Activated CD8-positive, alpha-beta T cell treated with anti-CD3 and anti-CD28 coated beads for 36 hours (primary cell): ENCODE measurements at regions not wholly inside any gene's neighbourhood (a gene's known extent, or its start where the extent isn't known, plus 50 kb on each side); places are given as distances from the start of the nearest gene placed in this dataset.
"Not testable (repeated sequence)": the region's sequence is repeated elsewhere in the genome, so short reads cannot be mapped to it uniquely, and the experiment has no call there.

Source experiments
- ATAC-seq: fragments of 200-7000 bp; cut with Tn5 transposase; one replicate; pipeline ENCODE4 v1.10.0; 2021; ENCODE audit warnings: mild to moderate bottlenecking, moderate library complexity
- CTCF ChIA-PET: fragments of 350-600 bp; sonication (Branson Sonifier 250); formaldehyde crosslinking; loops from one replicate; lab custom pipeline; 2021; ENCODE audit warnings: antibody characterized with exemption; lab: Charles Lee
- POLR2A ChIA-PET: fragments of 350-600 bp; sonication (Branson Sonifier 250); formaldehyde crosslinking; loops from one replicate; lab custom pipeline; 2021; ENCODE audit warnings: antibody characterized with exemption; lab: Charles Lee
- DNase-seq: peaks from one replicate; pipeline ENCODE4 v3.0.0-alpha.2; 2020
- H3K27ac Mint-ChIP-seq: one replicate; pipeline ENCODE4 v1.8.0; 2021; ENCODE audit warnings: mild to moderate bottlenecking, mixed read lengths
- H3K27me3 Mint-ChIP-seq: one replicate; pipeline ENCODE4 v1.8.0; 2021; ENCODE audit warnings: mixed read lengths
- H3K36me3 Mint-ChIP-seq: one replicate; pipeline ENCODE4 v1.8.0; 2021; ENCODE audit warnings: low read depth, mixed read lengths
- H3K4me1 Mint-ChIP-seq: one replicate; pipeline ENCODE4 v1.8.0; 2021; ENCODE audit warnings: low read depth, mixed read lengths
- H3K4me3 Mint-ChIP-seq: one replicate; pipeline ENCODE4 v1.8.0; 2021; ENCODE audit warnings: mild to moderate bottlenecking, moderate library complexity, mixed read lengths
- H3K9me3 Mint-ChIP-seq: one replicate; pipeline ENCODE4 v1.8.0; 2021; ENCODE audit warnings: mixed read lengths
- intact Hi-C: fragments of 100-400 bp; cut with micrococcal nuclease; formaldehyde crosslinking; loops from one replicate; pipeline ENCODE4 v1.10.0; 2022
- TF ChIP-seq, protein P1 (sequence below): fragments of 200-600 bp; IDR thresholded peaks from one replicate; pipeline ENCODE4 v1.8.0; 2022; ENCODE audit warnings: antibody characterized with exemption, mild to moderate bottlenecking

DNA sequence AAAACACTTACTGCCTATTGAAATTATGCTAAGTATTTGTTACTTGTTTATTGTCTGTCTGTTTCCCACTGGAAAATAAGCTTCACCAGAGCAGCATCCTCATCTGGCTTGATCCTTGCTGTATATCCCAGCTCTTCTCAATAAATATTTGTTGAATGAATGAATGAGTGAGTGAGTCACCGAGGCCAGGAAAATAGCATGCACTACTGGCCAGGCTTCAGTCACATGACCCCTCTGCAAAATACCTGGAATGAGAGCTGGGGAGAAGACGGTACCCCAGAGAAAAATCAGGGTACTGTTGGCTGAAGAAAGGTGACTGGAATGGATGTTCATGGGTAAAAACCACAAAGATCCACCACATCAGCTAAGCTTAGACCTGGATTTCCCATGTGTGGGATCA lies 331.9 kb downstream of the SHQ1 start:
- TF ChIP-seq, protein P1, sequence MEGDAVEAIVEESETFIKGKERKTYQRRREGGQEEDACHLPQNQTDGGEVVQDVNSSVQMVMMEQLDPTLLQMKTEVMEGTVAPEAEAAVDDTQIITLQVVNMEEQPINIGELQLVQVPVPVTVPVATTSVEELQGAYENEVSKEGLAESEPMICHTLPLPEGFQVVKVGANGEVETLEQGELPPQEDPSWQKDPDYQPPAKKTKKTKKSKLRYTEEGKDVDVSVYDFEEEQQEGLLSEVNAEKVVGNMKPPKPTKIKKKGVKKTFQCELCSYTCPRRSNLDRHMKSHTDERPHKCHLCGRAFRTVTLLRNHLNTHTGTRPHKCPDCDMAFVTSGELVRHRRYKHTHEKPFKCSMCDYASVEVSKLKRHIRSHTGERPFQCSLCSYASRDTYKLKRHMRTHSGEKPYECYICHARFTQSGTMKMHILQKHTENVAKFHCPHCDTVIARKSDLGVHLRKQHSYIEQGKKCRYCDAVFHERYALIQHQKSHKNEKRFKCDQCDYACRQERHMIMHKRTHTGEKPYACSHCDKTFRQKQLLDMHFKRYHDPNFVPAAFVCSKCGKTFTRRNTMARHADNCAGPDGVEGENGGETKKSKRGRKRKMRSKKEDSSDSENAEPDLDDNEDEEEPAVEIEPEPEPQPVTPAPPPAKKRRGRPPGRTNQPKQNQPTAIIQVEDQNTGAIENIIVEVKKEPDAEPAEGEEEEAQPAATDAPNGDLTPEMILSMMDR, result no peak
- no peaks in the 10 kb centered on the region for H3K9me3 Mint-ChIP-seq
- H3K4me3 Mint-ChIP-seq, result no peak overlapping the region
- no peaks in the 10 kb centered on the region for H3K36me3 Mint-ChIP-seq
- DNase-seq (no peak), ATAC-seq (no peak)
- H3K4me1 Mint-ChIP-seq, result peaks cover 17% of the 10 kb centered on the region
- intact Hi-C loops, result no loop called here
- H3K27me3 Mint-ChIP-seq, result no peaks in the 10 kb centered on the region
- H3K27ac Mint-ChIP-seq, result no peak overlapping the region
- CTCF ChIA-PET, result interaction anchor here (0.6 to 1.1 kb wide), 2 partner anchors 141 to 378 kb away, joined by 3 read pairs; no protein-coding TSS in a partner anchor
- POLR2A ChIA-PET, result no interaction called here

DNA sequence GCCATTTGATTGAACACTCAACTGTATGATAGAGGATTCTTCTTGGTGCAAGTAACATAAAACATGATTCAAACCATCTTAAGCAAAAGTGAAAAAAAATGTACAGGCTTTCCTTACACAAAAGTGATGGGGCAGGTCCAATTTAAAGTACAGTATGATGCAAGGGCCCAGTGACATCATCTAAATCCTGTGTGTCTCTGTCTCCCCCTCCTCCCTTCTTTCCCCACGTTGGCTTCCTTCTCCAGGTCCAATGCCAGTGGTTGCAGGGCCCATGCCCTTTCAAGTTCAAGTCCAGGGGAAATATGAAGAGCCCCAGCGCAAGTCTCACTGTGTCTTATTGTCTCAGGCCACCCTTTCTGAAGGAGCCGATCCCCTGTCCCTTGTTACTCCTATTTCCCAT lies 332.3 kb downstream of the SHQ1 start:
- Mint-ChIP-seq H3K27me3 (no peaks in the 10 kb centered on the region), H3K9me3 (no peaks in the 10 kb centered on the region), H3K4me3 (no peak overlapping the region), H3K27ac (no peak overlapping the region), H3K4me1 (peaks cover 13% of the 10 kb centered on the region), H3K36me3 (no peaks in the 10 kb centered on the region)
- DNase-seq (no peak), ATAC-seq (no peak)
- intact Hi-C loops, result no loop called here
- TF ChIP-seq, protein P1, result no peak
- ChIA-PET POLR2A (no interaction called here), CTCF (no interaction called here)

DNA sequence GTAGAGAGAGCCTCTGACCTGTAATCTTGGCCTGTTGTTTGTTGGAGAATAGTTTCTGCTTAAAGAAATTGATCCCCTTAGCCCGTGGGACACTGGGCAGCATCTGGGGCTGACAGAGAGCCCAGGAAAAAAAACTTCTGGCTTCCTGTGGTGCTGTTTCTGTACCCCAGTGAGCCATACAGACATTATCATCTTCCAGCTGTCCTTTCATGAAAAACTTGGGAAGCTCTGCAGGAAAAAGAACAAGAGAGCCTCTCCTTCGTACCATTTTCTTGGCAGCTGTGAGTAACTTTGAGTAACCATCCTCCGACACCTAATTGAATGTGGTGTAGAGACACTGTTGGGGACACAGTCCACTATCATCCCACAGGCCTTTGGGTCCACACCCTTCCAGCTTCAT lies 333.0 kb downstream of the SHQ1 start:
- ChIA-PET CTCF (interaction anchor here (0.7 kb wide), 1 partner anchor 16 kb away, joined by 3 read pairs; no protein-coding TSS in a partner anchor), POLR2A (no interaction called here)
- peaks cover 6% of the 10 kb centered on the region for H3K4me1 Mint-ChIP-seq
- intact Hi-C loops, result no loop called here
- no peak for DNase-seq
- TF ChIP-seq, protein P1, result no peak
- no peak overlapping the region for H3K27ac Mint-ChIP-seq
- ATAC-seq, result no peak
- H3K36me3 Mint-ChIP-seq, result no peaks in the 10 kb centered on the region
- H3K4me3 Mint-ChIP-seq, result no peak overlapping the region
- H3K9me3 Mint-ChIP-seq, result no peaks in the 10 kb centered on the region
- no peaks in the 10 kb centered on the region for H3K27me3 Mint-ChIP-seq

DNA sequence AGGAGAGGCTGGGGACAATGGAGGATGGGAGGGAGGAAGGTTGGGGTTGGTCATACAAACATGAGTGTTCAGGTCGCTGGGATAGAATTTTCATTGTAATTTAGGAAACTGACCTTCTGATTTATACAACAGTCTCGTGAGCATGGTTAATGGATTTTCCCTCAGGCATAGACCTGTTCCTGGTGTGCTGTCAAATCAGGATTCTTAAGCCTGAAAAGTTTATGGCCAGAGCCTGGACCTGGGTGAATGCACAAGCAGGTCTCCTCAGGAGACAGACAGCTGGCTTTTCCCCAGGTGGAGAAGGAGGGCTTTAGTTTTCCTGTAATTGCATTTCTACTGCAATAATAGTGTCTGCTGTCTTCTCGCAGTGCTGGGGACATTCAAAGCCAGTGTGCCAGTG lies 338.0 kb downstream of the SHQ1 start:
- Mint-ChIP-seq H3K27me3 (peaks cover 2% of the 10 kb centered on the region), H3K4me1 (peaks cover 5% of the 10 kb centered on the region), H3K27ac (peak overlapping the region; percentile 10), H3K36me3 (no peaks in the 10 kb centered on the region), H3K9me3 (no peaks in the 10 kb centered on the region), H3K4me3 (no peak overlapping the region)
- intact Hi-C loops, result no loop called here
- DNase-seq, result no peak
- POLR2A ChIA-PET, result interaction anchor here (0.8 kb wide), 1 partner anchor 22 kb away, joined by 3 read pairs; no protein-coding TSS in a partner anchor
- TF ChIP-seq, protein P1, result no peak
- CTCF ChIA-PET, result no interaction called here
- no peak for ATAC-seq

DNA sequence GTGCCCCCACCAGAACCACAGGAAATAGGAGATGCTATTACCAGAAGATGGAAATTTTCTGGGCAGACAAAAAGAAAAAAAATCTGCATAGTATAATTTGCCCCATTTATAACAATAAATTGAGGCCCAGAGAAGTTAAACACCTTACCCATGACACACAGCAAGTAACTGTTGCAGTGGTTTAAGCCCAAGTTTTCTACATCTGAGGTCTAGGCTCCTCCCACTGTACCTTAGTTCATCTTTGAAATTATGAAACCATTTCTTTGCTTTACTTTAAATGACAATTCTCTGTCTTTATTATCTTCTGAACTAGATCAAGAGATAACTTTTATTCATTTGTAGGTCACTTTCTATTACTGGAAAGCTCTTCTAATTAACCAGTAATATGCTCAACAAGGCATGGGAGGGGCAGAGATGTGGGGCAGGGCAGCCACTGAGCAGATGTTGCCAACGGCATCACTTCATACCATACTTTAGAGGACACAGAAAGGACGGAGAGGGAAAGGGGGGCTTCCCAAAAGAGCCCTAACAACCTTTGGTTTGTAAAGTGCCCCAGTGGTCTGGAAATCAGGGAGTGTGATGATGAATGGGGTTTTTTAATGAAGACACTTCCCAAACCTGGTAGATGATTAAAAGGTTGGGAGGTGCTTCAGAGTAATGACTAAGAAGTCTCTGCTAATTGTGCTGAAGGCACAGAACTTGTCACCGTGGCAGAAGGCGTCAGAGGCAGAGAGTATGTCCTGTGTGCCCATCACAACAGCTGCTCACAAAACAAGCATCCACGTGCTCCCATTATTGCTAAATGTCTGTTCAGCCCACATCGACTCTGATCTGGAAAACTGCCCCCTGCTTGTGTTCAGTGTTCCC lies 342.5 kb downstream of the SHQ1 start:
- no peak overlapping the region for H3K27ac Mint-ChIP-seq
- POLR2A ChIA-PET, result no interaction called here
- no peak for DNase-seq
- peaks cover 5% of the 10 kb centered on the region for H3K4me1 Mint-ChIP-seq
- peak; percentile 65 for ATAC-seq
- no peak overlapping the region for H3K4me3 Mint-ChIP-seq
- CTCF ChIA-PET, result no interaction called here
- H3K27me3 Mint-ChIP-seq, result peaks cover 4% of the 10 kb centered on the region
- H3K9me3 Mint-ChIP-seq, result no peaks in the 10 kb centered on the region
- intact Hi-C loops, result no loop called here
- no peaks in the 10 kb centered on the region for H3K36me3 Mint-ChIP-seq
- TF ChIP-seq, protein P1, result no peak

DNA sequence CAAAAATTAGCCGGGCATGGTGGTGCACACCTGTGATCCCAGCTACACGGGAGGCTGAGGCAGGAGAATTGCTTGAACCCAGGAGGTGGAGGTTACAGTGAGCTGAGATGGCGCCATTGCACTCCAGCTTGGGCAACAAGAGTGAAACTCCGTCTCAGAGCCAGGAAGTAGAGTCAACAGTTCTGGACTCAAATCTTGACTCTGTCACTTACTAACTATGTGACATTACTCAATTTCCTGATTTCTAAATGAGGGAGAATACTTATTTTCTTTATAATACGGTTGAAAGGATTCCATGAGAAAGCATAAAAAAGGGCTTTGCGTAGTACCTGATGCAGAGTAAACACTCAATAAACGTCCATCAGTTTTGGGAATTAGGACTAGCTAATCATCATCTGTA lies 350.7 kb downstream of the SHQ1 start:
- intact Hi-C loops, DNase-seq, H3K9me3 Mint-ChIP-seq, H3K4me3 Mint-ChIP-seq, ATAC-seq, H3K4me1 Mint-ChIP-seq, H3K27ac Mint-ChIP-seq, H3K27me3 Mint-ChIP-seq, POLR2A ChIA-PET, H3K36me3 Mint-ChIP-seq: not testable (repeated sequence)
- CTCF ChIA-PET, result interaction anchor here (0.9 kb wide), 1 partner anchor 15 kb away, joined by 3 read pairs; no protein-coding TSS in a partner anchor
